ENCODE measurements at regions not wholly inside any gene's neighbourhood (a gene's known extent, or its start where the extent isn't known, plus 50 kb on each side); places are given as distances from the start of the nearest gene placed in this dataset.

DNA sequence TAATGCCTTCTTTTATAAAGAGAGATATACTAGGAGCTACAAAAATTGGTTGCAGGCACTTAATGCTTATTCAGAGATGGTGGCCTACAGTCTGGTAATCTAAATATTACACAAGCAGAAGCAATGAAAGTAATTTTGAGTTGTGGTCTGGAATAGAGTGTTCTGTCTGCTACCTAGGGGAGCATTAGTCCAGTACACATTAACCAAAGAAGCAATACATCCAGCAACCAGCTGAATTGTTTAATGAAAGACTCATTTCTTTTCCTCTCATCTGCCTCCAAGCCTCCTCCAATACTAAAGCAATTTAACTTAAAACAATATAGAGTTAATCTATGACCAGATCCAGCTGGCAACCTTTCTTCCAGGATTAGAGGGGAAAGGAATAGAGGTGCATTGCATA lies 877.1 kb upstream of the CNTN5 start:
- ChIA-PET CTCF (no interaction called here), POLR2A (no interaction called here)
- H3K9me3 ChIP-seq: no peaks in the 10 kb centered on the region
- peaks cover 48% of the 10 kb centered on the region for H3K9me3 Mint-ChIP-seq (ENCODE audit: unreplicated experiment)
- intact Hi-C loops (cut with micrococcal nuclease; ENCODE audit: unreplicated experiment): no loop called here
- no peaks in the 10 kb centered on the region for H3K36me3 ChIP-seq (ENCODE audit: control insufficient read depth, insufficient read depth, low read length)
- no peaks in the 10 kb centered on the region for H3K27me3 ChIP-seq (replicated peaks; ENCODE audit: control insufficient read depth, insufficient read depth, low read length)
- TF ChIP-seq, protein P1, sequence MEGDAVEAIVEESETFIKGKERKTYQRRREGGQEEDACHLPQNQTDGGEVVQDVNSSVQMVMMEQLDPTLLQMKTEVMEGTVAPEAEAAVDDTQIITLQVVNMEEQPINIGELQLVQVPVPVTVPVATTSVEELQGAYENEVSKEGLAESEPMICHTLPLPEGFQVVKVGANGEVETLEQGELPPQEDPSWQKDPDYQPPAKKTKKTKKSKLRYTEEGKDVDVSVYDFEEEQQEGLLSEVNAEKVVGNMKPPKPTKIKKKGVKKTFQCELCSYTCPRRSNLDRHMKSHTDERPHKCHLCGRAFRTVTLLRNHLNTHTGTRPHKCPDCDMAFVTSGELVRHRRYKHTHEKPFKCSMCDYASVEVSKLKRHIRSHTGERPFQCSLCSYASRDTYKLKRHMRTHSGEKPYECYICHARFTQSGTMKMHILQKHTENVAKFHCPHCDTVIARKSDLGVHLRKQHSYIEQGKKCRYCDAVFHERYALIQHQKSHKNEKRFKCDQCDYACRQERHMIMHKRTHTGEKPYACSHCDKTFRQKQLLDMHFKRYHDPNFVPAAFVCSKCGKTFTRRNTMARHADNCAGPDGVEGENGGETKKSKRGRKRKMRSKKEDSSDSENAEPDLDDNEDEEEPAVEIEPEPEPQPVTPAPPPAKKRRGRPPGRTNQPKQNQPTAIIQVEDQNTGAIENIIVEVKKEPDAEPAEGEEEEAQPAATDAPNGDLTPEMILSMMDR (IDR thresholded peaks at IDR 0.05; ENCODE audit: insufficient read depth in 1 of 2, low read depth in 1 of 2, low read length in 1 of 2, severe bottlenecking in 1 of 2, unreplicated experiment in 1 of 2): no peak
- H3K4me1 ChIP-seq: no peaks in the 10 kb centered on the region
- no peaks in the 10 kb centered on the region for H3K27me3 Mint-ChIP-seq (ENCODE audit: insufficient read depth, unreplicated experiment)
- no peaks in the 10 kb centered on the region for H3K36me3 Mint-ChIP-seq (ENCODE audit: insufficient read depth, unreplicated experiment)
- no peak overlapping the region for H3K4me3 Mint-ChIP-seq (ENCODE audit: unreplicated experiment)
- no peak overlapping the region for H3K27ac Mint-ChIP-seq (ENCODE audit: unreplicated experiment)
- no peak overlapping the region for H3K4me3 ChIP-seq (ENCODE audit: low read depth, low read length)
- no peak for DNase-seq
- BruUV-seq (replicated peaks): no TSS peak
- no peaks in the 10 kb centered on the region for H3K4me1 Mint-ChIP-seq (ENCODE audit: low read depth, unreplicated experiment)

DNA sequence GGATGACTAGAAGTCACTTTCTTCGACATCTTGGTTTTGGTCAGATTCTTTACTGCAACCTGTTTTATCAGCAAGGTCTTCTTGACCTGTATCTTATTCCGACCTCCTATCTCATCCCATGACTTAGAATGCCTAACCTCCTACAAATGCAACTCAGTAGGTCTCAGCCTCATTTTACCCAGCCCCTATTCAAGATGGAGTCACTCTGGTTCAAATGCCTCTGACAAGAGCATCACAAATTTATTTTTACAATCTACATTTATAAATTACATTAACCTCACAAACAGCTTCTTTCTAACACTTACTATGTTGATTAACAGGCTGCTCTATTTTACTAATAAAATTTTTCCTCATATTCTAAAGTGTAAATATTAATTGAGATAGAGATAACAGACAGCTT lies 867.0 kb upstream of the CNTN5 start:
- CTCF ChIA-PET: no interaction called here
- TF ChIP-seq, protein P1 (IDR thresholded peaks at IDR 0.05; ENCODE audit: insufficient read depth in 1 of 2, low read depth in 1 of 2, low read length in 1 of 2, severe bottlenecking in 1 of 2, unreplicated experiment in 1 of 2): no peak
- no peaks in the 10 kb centered on the region for H3K27me3 ChIP-seq (replicated peaks; ENCODE audit: control insufficient read depth, insufficient read depth, low read length)
- H3K27ac Mint-ChIP-seq (ENCODE audit: unreplicated experiment): no peak overlapping the region
- no peak for DNase-seq
- no peaks in the 10 kb centered on the region for H3K4me1 ChIP-seq
- BruUV-seq (replicated peaks): no TSS peak
- H3K9me3 ChIP-seq: 0 out of 2 replicates have a peak, but pooled peaks cover 5% of the 10 kb centered on the region
- intact Hi-C loops (cut with micrococcal nuclease; ENCODE audit: unreplicated experiment): no loop called here
- H3K27me3 Mint-ChIP-seq (ENCODE audit: insufficient read depth, unreplicated experiment): no peaks in the 10 kb centered on the region
- H3K4me1 Mint-ChIP-seq (ENCODE audit: low read depth, unreplicated experiment): no peaks in the 10 kb centered on the region
- H3K36me3 ChIP-seq (ENCODE audit: control insufficient read depth, insufficient read depth, low read length): no peaks in the 10 kb centered on the region
- peaks cover 26% of the 10 kb centered on the region for H3K9me3 Mint-ChIP-seq (ENCODE audit: unreplicated experiment)
- no peak overlapping the region for H3K4me3 Mint-ChIP-seq (ENCODE audit: unreplicated experiment)
- H3K36me3 Mint-ChIP-seq (ENCODE audit: insufficient read depth, unreplicated experiment): no peaks in the 10 kb centered on the region
- POLR2A ChIA-PET: no interaction called here
- no peak overlapping the region for H3K4me3 ChIP-seq (ENCODE audit: low read depth, low read length)

DNA sequence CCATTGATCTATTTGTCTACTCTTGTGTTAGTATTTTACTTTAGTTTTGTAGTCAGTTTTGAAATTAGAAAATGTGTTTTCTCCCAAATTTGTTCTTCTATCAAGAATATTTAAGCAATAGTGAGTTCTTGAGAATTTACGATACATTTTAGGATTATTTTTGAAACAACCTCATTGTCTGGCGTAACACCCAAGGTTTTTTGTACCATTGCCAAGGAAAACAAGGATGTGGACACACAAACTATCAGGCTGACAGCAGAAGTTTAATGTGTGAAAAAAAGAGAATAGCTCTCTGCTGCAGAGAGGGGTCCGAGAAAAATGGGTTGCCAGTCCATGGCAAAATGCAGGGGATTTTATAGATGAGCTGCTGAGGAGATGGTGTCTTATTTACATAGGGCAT lies 865.1 kb upstream of the CNTN5 start:
- Histone ChIP-seq H3K27me3 (replicated peaks; ENCODE audit: control insufficient read depth, insufficient read depth, low read length) (no peaks in the 10 kb centered on the region), H3K4me1 (no peaks in the 10 kb centered on the region), H3K4me3 (ENCODE audit: low read depth, low read length) (no peak overlapping the region), H3K36me3 (ENCODE audit: control insufficient read depth, insufficient read depth, low read length) (no peaks in the 10 kb centered on the region), H3K9me3 (0 out of 2 replicates have a peak, but pooled peaks cover 11% of the 10 kb centered on the region)
- no peaks in the 10 kb centered on the region for H3K4me1 Mint-ChIP-seq (ENCODE audit: low read depth, unreplicated experiment)
- no TSS peak for BruUV-seq (replicated peaks)
- ChIA-PET POLR2A (no interaction called here), CTCF (no interaction called here)
- H3K9me3 Mint-ChIP-seq (ENCODE audit: unreplicated experiment): peaks cover 39% of the 10 kb centered on the region
- DNase-seq: no peak
- no peaks in the 10 kb centered on the region for H3K27me3 Mint-ChIP-seq (ENCODE audit: insufficient read depth, unreplicated experiment)
- H3K4me3 Mint-ChIP-seq (ENCODE audit: unreplicated experiment): no peak overlapping the region
- no peak overlapping the region for H3K27ac Mint-ChIP-seq (ENCODE audit: unreplicated experiment)
- intact Hi-C loops (cut with micrococcal nuclease; ENCODE audit: unreplicated experiment): no loop called here
- TF ChIP-seq, protein P1 (IDR thresholded peaks at IDR 0.05; ENCODE audit: insufficient read depth in 1 of 2, low read depth in 1 of 2, low read length in 1 of 2, severe bottlenecking in 1 of 2, unreplicated experiment in 1 of 2): no peak
- H3K36me3 Mint-ChIP-seq (ENCODE audit: insufficient read depth, unreplicated experiment): no peaks in the 10 kb centered on the region
